HG03025 (cell line): ENCODE measurements at regions not wholly inside any gene's neighbourhood (a gene's known extent, or its start where the extent isn't known, plus 50 kb on each side); places are given as distances from the start of the nearest gene placed in this dataset.

ENCODE experiments used
- ATAC-seq: cut with Tn5 transposase; IDR thresholded peaks from one replicate; pipeline ENCODE4 v1.9.1; 2021; ENCODE audit warnings: mild to moderate bottlenecking, moderate library complexity; ENCODE audit not compliant: unreplicated experiment, low FRiP score

GRCh38 chr13:97057176-97057575, 62.9 kb upstream of the OXGR1 start:
- ATAC-seq: no peak

GRCh38 chr13:97058391-97058790, 64.1 kb upstream of the OXGR1 start:
- no peak for ATAC-seq

- no peak for ATAC-seq
Measured at GRCh38 chr13:97058926-97059325, 64.7 kb upstream of the OXGR1 start.

- ATAC-seq: no peak
Measured at GRCh38 chr13:97067017-97067895, 73.0 kb upstream of the OXGR1 start.

GRCh38 chr13:97068151-97068550, 73.9 kb upstream of the OXGR1 start:
- no peak for ATAC-seq

GRCh38 chr13:97069050-97069815, 75.0 kb upstream of the OXGR1 start:
- no peak for ATAC-seq

- ATAC-seq: no peak
Measured at GRCh38 chr13:97072297-97072696, 78.0 kb upstream of the OXGR1 start.

- no peak for ATAC-seq
Measured at GRCh38 chr13:97074618-97075017, 80.3 kb upstream of the OXGR1 start.

- no peak for ATAC-seq
Measured at GRCh38 chr13:97076898-97077297, 82.6 kb upstream of the OXGR1 start.

GRCh38 chr13:97077341-97077740, 83.1 kb upstream of the OXGR1 start:
- ATAC-seq: no peak

- no peak for ATAC-seq
Measured at GRCh38 chr13:97079726-97080125, 85.5 kb upstream of the OXGR1 start.

GRCh38 chr13:97082461-97083207, 88.4 kb upstream of the OXGR1 start:
- ATAC-seq: no peak

GRCh38 chr13:97091196-97091595, 96.9 kb upstream of the OXGR1 start:
- ATAC-seq: no peak

GRCh38 chr13:97100821-97101220, 106.5 kb upstream of the OXGR1 start:
- ATAC-seq: no peak

- no peak for ATAC-seq
Measured at GRCh38 chr13:97101912-97102708, 107.8 kb upstream of the OXGR1 start.

GRCh38 chr13:97106323-97106722, 112.0 kb upstream of the OXGR1 start:
- ATAC-seq: no peak

- no peak for ATAC-seq
Measured at GRCh38 chr13:97107815-97108529, 113.7 kb upstream of the OXGR1 start.

- no peak for ATAC-seq
Measured at GRCh38 chr13:97108530-97108900, 113.6 kb upstream of the MBNL2 start.

- no peak for ATAC-seq
Measured at GRCh38 chr13:97109256-97109655, 112.9 kb upstream of the MBNL2 start.
